ENCODE measurements at regions not wholly inside any gene's neighbourhood (a gene's known extent, or its start where the extent isn't known, plus 50 kb on each side); places are given as distances from the start of the nearest gene placed in this dataset.

DNA sequence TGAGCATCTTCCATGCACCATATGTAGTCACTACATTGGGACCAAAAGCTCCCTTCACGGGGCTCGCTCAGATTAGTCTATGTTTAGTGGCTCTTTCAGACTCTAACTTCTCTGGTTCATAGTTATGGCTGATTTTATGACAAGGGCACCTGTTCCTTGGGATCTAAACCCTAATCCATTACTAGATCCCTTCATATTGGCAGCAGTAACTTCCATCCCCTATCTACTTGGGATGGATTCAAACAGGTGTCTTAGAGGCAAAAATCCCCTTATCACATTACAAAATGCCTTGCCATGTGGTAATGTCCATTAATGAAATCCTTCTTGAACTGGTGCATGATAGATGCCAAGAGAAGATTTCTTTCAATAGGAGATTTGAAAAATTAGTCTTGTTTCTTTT lies 96.7 kb upstream of the TP63 start:
- Histone ChIP-seq H3K36me3 (ENCODE audit: control insufficient read depth in 2 of 2, insufficient read depth in 2 of 2, low read length in 1 of 2) (no peaks in the 10 kb centered on the region), H3K27ac (ENCODE audit: control insufficient read depth, insufficient read depth) (no peak overlapping the region), H3K4me2 (ENCODE audit: control insufficient read depth, insufficient read depth) (no peak overlapping the region), H3K9ac (ENCODE audit: control insufficient read depth, insufficient read depth, low read length) (no peak overlapping the region), H3K79me2 (ENCODE audit: control insufficient read depth, insufficient read depth, low read length) (no peaks in the 10 kb centered on the region), H4K20me1 (ENCODE audit: control insufficient read depth, insufficient read depth) (no peaks in the 10 kb centered on the region), H2AFZ (ENCODE audit: control insufficient read depth, low read depth, low read length) (no peak overlapping the region), H3K4me1 (ENCODE audit: control insufficient read depth, insufficient read depth, low read length) (no peaks in the 10 kb centered on the region), H3K9me3 (replicated peaks; ENCODE audit: control insufficient read depth, insufficient read depth, low read length) (no peaks in the 10 kb centered on the region; the same call in 1 of the 3 replicates), H3K27me3 (replicated peaks in 1 of 2; ENCODE audit: control insufficient read depth in 2 of 2, insufficient read depth in 2 of 2, low read length in 1 of 2) (no peaks in the 10 kb centered on the region), H3K4me3 (no peak overlapping the region)
- 100% methylated on average over 2 of the region's 2 CpGs for WGBS (ENCODE audit: insufficient coverage, insufficient replicate concordance, low lambda C conversion rate, missing lambda C conversion rate)
- ChIA-PET POLR2A (no interaction called here), RAD21 (ENCODE audit: unreplicated experiment) (no interaction called here), CTCF (no interaction called here), SMC1A (ENCODE audit: uncharacterized antibody, unreplicated experiment) (no interaction called here)
- BruUV-seq (replicated peaks) = no TSS peak
- in situ Hi-C loops (cut with MboI) = no loop called here
- no peak for DNase-seq (ENCODE audit: low read depth, low spot score)
- FAIRE-seq = no peak
- ATAC-seq = no peak
- TF ChIP-seq KAT2A (conservative IDR thresholded peaks at IDR 0.05; ENCODE audit: control insufficient read depth, low read depth, low read length) = no peak
- no peak for TF ChIP-seq IKZF2 (IDR thresholded peaks at IDR 0.05)
- no peak for TF ChIP-seq TCF12 (IDR thresholded peaks at IDR 0.05; ENCODE audit: low read depth, low read length)
- no peak for TF ChIP-seq BCLAF1 (IDR thresholded peaks at IDR 0.05)
- TF ChIP-seq LARP7 (IDR thresholded peaks at IDR 0.05) = no peak
- no peak for TF ChIP-seq SIX5 (IDR thresholded peaks at IDR 0.05; ENCODE audit: low read depth, low read length, severe bottlenecking)
- TF ChIP-seq BHLHE40 (IDR thresholded peaks at IDR 0.05; ENCODE audit: borderline replicate concordance in 1 of 2, low read depth in 2 of 2, low read length in 1 of 2) = no peak
- no peak for TF ChIP-seq NFIC (IDR thresholded peaks at IDR 0.05; ENCODE audit: low read depth, low read length)
- TF ChIP-seq CTCF (IDR thresholded peaks at IDR 0.05 in 2 of 3, conservative IDR thresholded peaks at IDR 0.05 in 1 of 3; ENCODE audit: control insufficient read depth in 2 of 3, extremely low read depth in 1 of 3, insufficient read depth in 1 of 3, low read depth in 3 of 3, low read length in 3 of 3) = no peak
- TF ChIP-seq, protein P1, sequence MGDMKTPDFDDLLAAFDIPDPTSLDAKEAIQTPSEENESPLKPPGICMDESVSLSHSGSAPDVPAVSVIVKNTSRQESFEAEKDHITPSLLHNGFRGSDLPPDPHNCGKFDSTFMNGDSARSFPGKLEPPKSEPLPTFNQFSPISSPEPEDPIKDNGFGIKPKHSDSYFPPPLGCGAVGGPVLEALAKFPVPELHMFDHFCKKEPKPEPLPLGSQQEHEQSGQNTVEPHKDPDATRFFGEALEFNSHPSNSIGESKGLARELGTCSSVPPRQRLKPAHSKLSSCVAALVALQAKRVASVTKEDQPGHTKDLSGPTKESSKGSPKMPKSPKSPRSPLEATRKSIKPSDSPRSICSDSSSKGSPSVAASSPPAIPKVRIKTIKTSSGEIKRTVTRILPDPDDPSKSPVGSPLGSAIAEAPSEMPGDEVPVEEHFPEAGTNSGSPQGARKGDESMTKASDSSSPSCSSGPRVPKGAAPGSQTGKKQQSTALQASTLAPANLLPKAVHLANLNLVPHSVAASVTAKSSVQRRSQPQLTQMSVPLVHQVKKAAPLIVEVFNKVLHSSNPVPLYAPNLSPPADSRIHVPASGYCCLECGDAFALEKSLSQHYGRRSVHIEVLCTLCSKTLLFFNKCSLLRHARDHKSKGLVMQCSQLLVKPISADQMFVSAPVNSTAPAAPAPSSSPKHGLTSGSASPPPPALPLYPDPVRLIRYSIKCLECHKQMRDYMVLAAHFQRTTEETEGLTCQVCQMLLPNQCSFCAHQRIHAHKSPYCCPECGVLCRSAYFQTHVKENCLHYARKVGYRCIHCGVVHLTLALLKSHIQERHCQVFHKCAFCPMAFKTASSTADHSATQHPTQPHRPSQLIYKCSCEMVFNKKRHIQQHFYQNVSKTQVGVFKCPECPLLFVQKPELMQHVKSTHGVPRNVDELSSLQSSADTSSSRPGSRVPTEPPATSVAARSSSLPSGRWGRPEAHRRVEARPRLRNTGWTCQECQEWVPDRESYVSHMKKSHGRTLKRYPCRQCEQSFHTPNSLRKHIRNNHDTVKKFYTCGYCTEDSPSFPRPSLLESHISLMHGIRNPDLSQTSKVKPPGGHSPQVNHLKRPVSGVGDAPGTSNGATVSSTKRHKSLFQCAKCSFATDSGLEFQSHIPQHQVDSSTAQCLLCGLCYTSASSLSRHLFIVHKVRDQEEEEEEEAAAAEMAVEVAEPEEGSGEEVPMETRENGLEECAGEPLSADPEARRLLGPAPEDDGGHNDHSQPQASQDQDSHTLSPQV (IDR thresholded peaks at IDR 0.05) = no peak
- intact Hi-C loops (cut with micrococcal nuclease; ENCODE audit: unreplicated experiment) = no loop called here

All from GM12878 (cell line).